MM.1S (cell line): ENCODE measurements at regions not wholly inside any gene's neighbourhood (a gene's known extent, or its start where the extent isn't known, plus 50 kb on each side); places are given as distances from the start of the nearest gene placed in this dataset.

ENCODE experiments used
- DNase-seq: peaks from one replicate; pipeline ENCODE4 v3.0.0-alpha.2; 2015
- H2AFZ ChIP-seq: fragments of 300-600 bp; sonication (generic); 2 replicates; pipeline ENCODE4 v1.6.0; 2016; ENCODE audit warnings: antibody characterized with exemption, low read length
- H3F3A ChIP-seq: fragments of 300-600 bp; sonication (generic); 2 replicates; pipeline ENCODE4 v1.6.1; 2016; ENCODE audit warnings: mild to moderate bottlenecking, antibody characterized with exemption, low read length, moderate library complexity, mixed read lengths; ENCODE audit not compliant: insufficient read depth
- H3K27ac ChIP-seq: fragments of 300-600 bp; sonication (generic); 2 replicates; pipeline ENCODE4 v1.5.1; 2016; ENCODE audit warnings: mild to moderate bottlenecking, low read length
- H3K27me3 ChIP-seq: fragments of 300-600 bp; sonication (generic); replicated peaks from 2 replicates; pipeline ENCODE4 v1.6.0; 2016; ENCODE audit warnings: low read length; ENCODE audit not compliant: insufficient read depth
- H3K36me3 ChIP-seq: fragments of 300-600 bp; sonication (generic); replicated peaks from 2 replicates; pipeline ENCODE4 v1.6.1; 2016; ENCODE audit warnings: mild to moderate bottlenecking, low read length, mixed read lengths; ENCODE audit not compliant: insufficient read depth
- H3K4me1 ChIP-seq: fragments of 300-600 bp; sonication (generic); 2 replicates; pipeline ENCODE4 v1.6.1; 2016; ENCODE audit warnings: low read length, mixed read lengths
- H3K4me2 ChIP-seq: fragments of 300-600 bp; sonication (generic); 2 replicates; pipeline ENCODE4 v1.6.0; 2016; ENCODE audit warnings: low read depth, low read length
- H3K4me3 ChIP-seq: fragments of 300-600 bp; sonication (generic); 2 replicates; pipeline ENCODE4 v1.5.1; 2016; ENCODE audit warnings: low read length, mixed read lengths
- H3K79me2 ChIP-seq: fragments of 300-600 bp; sonication (generic); 2 replicates; pipeline ENCODE4 v1.6.1; 2016; ENCODE audit warnings: mixed run types, low read length, mixed read lengths
- H3K9ac ChIP-seq: fragments of 300-600 bp; sonication (generic); 2 replicates; pipeline ENCODE4 v1.6.1; 2016; ENCODE audit warnings: low read length, mixed read lengths
- H3K9me2 ChIP-seq: fragments of 300-600 bp; sonication (generic); replicated peaks from 2 replicates; pipeline ENCODE4 v1.6.1; 2016; ENCODE audit warnings: mild to moderate bottlenecking, low read length, mixed read lengths; ENCODE audit not compliant: insufficient read depth
- H3K9me3 ChIP-seq: fragments of 300-600 bp; sonication (generic); replicated peaks from 2 replicates; pipeline ENCODE4 v1.6.1; 2016; ENCODE audit warnings: mild to moderate bottlenecking, low read length, mixed read lengths; ENCODE audit not compliant: insufficient read depth
- H4K20me1 ChIP-seq: fragments of 300-600 bp; sonication (generic); 2 replicates; pipeline ENCODE4 v1.6.1; 2016; ENCODE audit warnings: mild to moderate bottlenecking, low read length, moderate library complexity, mixed read lengths; ENCODE audit not compliant: insufficient read depth
- EZH2 ChIP-seq: fragments of 300-600 bp; sonication (generic); optimal IDR thresholded peaks from 2 replicates; pipeline ENCODE3; 2017; ENCODE audit warnings: low read depth, mild to moderate bottlenecking, antibody characterized with exemption, low read length, mixed read lengths
- EZH2phosphoT487 ChIP-seq: fragments of 300-600 bp; sonication (generic); IDR thresholded peaks from 2 replicates; pipeline ENCODE4 v1.6.1; 2018; ENCODE audit warnings: antibody characterized with exemption, low read length
- TF ChIP-seq, protein P1 (sequence below): fragments of 300-600 bp; sonication (generic); IDR thresholded peaks from 2 replicates; pipeline ENCODE4 v1.5.1; 2016; ENCODE audit warnings: antibody characterized with exemption, low read length, mixed read lengths

DNA sequence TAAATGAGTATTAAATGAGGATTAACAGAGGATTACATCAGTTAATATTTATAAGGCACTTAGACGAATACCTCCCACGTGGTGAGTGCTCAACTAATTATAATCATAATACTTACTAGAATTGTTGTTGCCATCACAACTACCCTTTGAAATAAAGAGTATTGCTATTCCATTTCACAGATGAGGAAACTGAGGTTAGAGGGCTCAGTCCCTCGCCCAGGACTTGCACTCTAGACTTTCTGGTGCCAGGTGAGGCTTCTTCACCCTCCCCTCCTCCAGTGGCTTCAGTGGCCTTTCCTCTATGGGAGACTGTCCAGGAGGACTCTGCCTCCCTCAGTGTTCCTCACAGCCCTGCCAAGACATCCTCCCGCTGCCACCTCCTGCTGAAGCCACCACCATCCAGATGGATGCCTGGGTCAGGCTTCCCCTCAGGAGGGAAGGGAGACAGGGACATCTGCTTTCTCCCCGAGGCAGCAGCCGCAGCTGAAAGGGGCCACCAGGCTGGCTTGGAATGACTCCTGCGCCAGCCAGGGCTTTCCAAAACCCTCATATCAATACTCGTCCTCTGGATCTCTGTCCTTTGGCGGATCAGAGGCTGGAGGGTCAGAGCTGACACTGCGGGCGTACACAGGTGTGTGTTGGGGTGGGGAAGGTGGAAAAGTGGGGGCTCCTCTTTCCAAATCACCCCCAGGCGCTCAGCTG is 580.1 kb downstream of the BUD13 start:
- Histone ChIP-seq H3K4me2 (no peak overlapping the region), H3K9me3 (no peaks in the 10 kb centered on the region), H3K36me3 (no peaks in the 10 kb centered on the region), H3K9ac (no peak overlapping the region), H3K79me2 (no peaks in the 10 kb centered on the region), H3K9me2 (no peaks in the 10 kb centered on the region), H3K27ac (no peak overlapping the region), H2AFZ (no peak overlapping the region), H4K20me1 (no peaks in the 10 kb centered on the region), H3K27me3 (no peaks in the 10 kb centered on the region), H3F3A (no peaks in the 10 kb centered on the region), H3K4me3 (no peak overlapping the region), H3K4me1 (no peaks in the 10 kb centered on the region)
- DNase-seq = no peak
- TF ChIP-seq EZH2phosphoT487 (no peak), EZH2 (no peak)
- TF ChIP-seq, protein P1, sequence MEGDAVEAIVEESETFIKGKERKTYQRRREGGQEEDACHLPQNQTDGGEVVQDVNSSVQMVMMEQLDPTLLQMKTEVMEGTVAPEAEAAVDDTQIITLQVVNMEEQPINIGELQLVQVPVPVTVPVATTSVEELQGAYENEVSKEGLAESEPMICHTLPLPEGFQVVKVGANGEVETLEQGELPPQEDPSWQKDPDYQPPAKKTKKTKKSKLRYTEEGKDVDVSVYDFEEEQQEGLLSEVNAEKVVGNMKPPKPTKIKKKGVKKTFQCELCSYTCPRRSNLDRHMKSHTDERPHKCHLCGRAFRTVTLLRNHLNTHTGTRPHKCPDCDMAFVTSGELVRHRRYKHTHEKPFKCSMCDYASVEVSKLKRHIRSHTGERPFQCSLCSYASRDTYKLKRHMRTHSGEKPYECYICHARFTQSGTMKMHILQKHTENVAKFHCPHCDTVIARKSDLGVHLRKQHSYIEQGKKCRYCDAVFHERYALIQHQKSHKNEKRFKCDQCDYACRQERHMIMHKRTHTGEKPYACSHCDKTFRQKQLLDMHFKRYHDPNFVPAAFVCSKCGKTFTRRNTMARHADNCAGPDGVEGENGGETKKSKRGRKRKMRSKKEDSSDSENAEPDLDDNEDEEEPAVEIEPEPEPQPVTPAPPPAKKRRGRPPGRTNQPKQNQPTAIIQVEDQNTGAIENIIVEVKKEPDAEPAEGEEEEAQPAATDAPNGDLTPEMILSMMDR = no peak

DNA sequence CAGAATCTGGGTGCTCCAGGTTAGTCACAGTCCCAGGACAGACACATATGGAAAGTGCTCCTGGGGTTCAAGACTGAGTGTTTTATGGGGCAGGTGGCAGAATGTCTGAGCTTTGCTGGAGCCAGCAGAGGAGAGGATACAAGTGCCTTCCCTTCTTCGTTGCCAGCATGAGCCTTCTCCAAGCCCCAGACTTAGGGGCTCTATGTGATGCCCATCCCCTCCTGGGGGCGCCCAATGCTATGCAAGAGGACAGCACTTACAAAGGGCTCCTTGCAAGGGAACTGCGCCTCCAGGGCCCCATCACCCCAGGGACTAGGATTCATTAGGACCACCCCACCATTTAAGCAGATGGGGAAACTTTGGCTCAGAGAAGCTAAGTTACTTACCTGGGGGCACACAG is 581.9 kb downstream of the BUD13 start:
- Histone ChIP-seq H3K4me2 (no peak overlapping the region), H3K36me3 (no peaks in the 10 kb centered on the region), H3K9ac (no peak overlapping the region), H3K27ac (no peak overlapping the region), H3K9me2 (no peaks in the 10 kb centered on the region), H4K20me1 (no peaks in the 10 kb centered on the region), H3K9me3 (no peaks in the 10 kb centered on the region), H3F3A (no peaks in the 10 kb centered on the region), H3K4me3 (no peak overlapping the region), H3K79me2 (no peaks in the 10 kb centered on the region), H3K4me1 (no peaks in the 10 kb centered on the region), H2AFZ (no peak overlapping the region), H3K27me3 (no peaks in the 10 kb centered on the region)
- no peak for DNase-seq
- TF ChIP-seq EZH2phosphoT487 (no peak), EZH2 (no peak)
- TF ChIP-seq, protein P1 = no peak

DNA sequence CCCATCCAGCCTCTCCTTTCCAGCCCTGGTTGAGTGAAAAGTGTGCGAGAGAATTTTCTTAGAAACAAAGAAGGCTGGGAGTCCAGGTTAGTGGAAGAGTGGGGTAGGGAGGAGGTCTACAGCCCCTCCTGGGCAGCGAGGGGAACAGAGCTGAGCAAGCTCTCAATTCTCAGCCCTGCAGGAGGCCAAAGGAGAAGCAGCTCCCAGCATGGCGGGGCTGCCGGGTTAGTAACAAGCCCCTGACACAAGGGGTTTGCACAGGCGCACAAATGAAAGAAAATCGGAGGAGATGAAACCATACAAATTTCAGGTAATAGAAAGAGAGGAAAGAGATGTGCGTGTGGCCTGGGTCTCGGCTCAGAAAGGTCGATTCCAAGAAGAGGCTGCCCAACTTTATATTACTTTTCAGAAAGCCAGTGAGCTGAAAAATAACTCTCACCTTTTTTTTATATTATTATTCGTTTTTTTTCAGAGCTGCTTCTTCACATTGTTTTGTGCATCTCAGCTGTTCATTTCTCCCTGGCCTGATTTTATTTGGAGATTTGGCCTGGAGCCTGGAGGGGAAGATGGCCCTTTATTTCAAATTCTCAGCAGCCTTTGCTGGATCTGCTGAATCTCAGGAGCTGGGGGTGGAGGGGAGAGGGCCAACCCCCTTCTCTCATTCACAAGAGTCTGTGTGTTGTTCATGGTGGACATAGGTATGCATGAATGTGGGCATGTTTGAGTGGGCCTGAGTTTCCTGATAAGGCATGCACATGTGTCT is 583.2 kb downstream of the BUD13 start:
- Histone ChIP-seq H3K9me2 (no peaks in the 10 kb centered on the region), H3F3A (no peaks in the 10 kb centered on the region), H3K4me1 (no peaks in the 10 kb centered on the region), H3K79me2 (no peaks in the 10 kb centered on the region), H3K4me3 (no peak overlapping the region), H3K4me2 (no peak overlapping the region), H3K27ac (no peak overlapping the region), H3K9ac (no peak overlapping the region), H3K36me3 (no peaks in the 10 kb centered on the region), H3K9me3 (no peaks in the 10 kb centered on the region), H4K20me1 (no peaks in the 10 kb centered on the region), H3K27me3 (no peaks in the 10 kb centered on the region), H2AFZ (no peak overlapping the region)
- TF ChIP-seq, protein P1 = no peak
- TF ChIP-seq EZH2 (no peak), EZH2phosphoT487 (no peak)
- no peak for DNase-seq
